ENCODE measurements at regions not wholly inside any gene's neighbourhood (a gene's known extent, or its start where the extent isn't known, plus 50 kb on each side); places are given as distances from the start of the nearest gene placed in this dataset.

GRCh38 chr7:65454469-65454868 is 80.8 kb downstream of the ZNF92 start:
- dilution Hi-C loops (cut with HindIII; ENCODE audit: low sequenced_read_pairs, unreplicated experiment) (no loop called here), intact Hi-C loops (cut with micrococcal nuclease) (no loop called here), in situ Hi-C loops (cut with MboI; ENCODE audit: low sequenced_read_pairs) (no loop called here)
- H2AFZ ChIP-seq (replicated peaks; ENCODE audit: low read length, poor library complexity) = no peak overlapping the region
- no peaks in the 10 kb centered on the region; the same call in 1 of the 2 replicates for H3K27me3 ChIP-seq (ENCODE audit: control insufficient read depth, insufficient read depth, low read length)
- no peak overlapping the region for H3K27ac ChIP-seq (ENCODE audit: insufficient read depth, low read length)
- H3K36me3 ChIP-seq (ENCODE audit: control insufficient read depth, insufficient read depth, low read length) = no peaks in the 10 kb centered on the region
- no peak for DNase-seq
- no peak overlapping the region for H3K9ac ChIP-seq (ENCODE audit: low read depth, low read length)
- BruUV-seq (replicated peaks) = no TSS peak
- TF ChIP-seq USF2 (IDR thresholded peaks at IDR 0.05; ENCODE audit: low read depth, low read length) (no peak), RAD21 (IDR thresholded peaks at IDR 0.05; ENCODE audit: low read length) (no peak), SMC3 (IDR thresholded peaks at IDR 0.05; ENCODE audit: low read depth, low read length) (no peak), NFE2L2 (IDR thresholded peaks at IDR 0.05; ENCODE audit: low read depth, low read length) (no peak), MAZ (IDR thresholded peaks at IDR 0.05; ENCODE audit: borderline replicate concordance, low read depth, low read length) (no peak), RFX5 (IDR thresholded peaks at IDR 0.05; ENCODE audit: low read depth, low read length) (no peak), CTCF (conservative IDR thresholded peaks at IDR 0.05; ENCODE audit: low read depth, low read length) (no peak), CEBPB (IDR thresholded peaks at IDR 0.05; ENCODE audit: low read depth, low read length) (no peak), FOS (IDR thresholded peaks at IDR 0.05; ENCODE audit: low read depth, low read length) (no peak), CHD1 (IDR thresholded peaks at IDR 0.05; ENCODE audit: low read depth, low read length) (no peak), MXI1 (IDR thresholded peaks at IDR 0.05; ENCODE audit: borderline replicate concordance, low read depth, low read length) (no peak), RCOR1 (IDR thresholded peaks at IDR 0.05; ENCODE audit: insufficient replicate concordance, low read length) (no peak), POLR2A (IDR thresholded peaks at IDR 0.05; ENCODE audit: low read depth, low read length) (no peak)
- H3K79me1 ChIP-seq (ENCODE audit: low read depth in 1 of 2, low read length in 2 of 2) = no peaks in the 10 kb centered on the region
- H2BK5ac ChIP-seq (ENCODE audit: low read depth, low read length, poor library complexity, severe bottlenecking) = no peak overlapping the region
- no peak overlapping the region for H2BK15ac ChIP-seq (ENCODE audit: low read depth, low read length)
- no peak overlapping the region for H4K91ac ChIP-seq (ENCODE audit: insufficient read depth, low read depth, low read length)
- H3K14ac ChIP-seq (replicated peaks; ENCODE audit: low read depth, low read length) = no peak overlapping the region
- H3K4me2 ChIP-seq (ENCODE audit: low read depth, low read length) = no peak overlapping the region
- no peaks in the 10 kb centered on the region for H3K9me3 ChIP-seq (ENCODE audit: control insufficient read depth, insufficient read depth, low read length)
- H3K4me1 ChIP-seq (ENCODE audit: control insufficient read depth, insufficient read depth, low read length) = no peaks in the 10 kb centered on the region
- no peak overlapping the region for H3K56ac ChIP-seq (ENCODE audit: extremely low read depth, insufficient read depth, low read length)
- H2BK120ac ChIP-seq (ENCODE audit: low read depth, low read length) = no peak overlapping the region
- H4K8ac ChIP-seq (ENCODE audit: low read depth in 2 of 2, low read length in 2 of 2) = no peak overlapping the region
- H3K4me3 ChIP-seq (ENCODE audit: insufficient read depth, low read depth, low read length) = no peak overlapping the region
- CTCF ChIA-PET = no interaction called here
- no peak overlapping the region for H2AK5ac ChIP-seq (ENCODE audit: low read depth, low read length)
- ATAC-seq (ENCODE audit: low read depth) = no peak
- H3K23ac ChIP-seq (ENCODE audit: low read depth, low read length) = no peak overlapping the region
- H2AK9ac ChIP-seq (replicated peaks; ENCODE audit: low read depth, low read length, poor library complexity) = no peak overlapping the region
- no peak overlapping the region for H4K5ac ChIP-seq (ENCODE audit: low read depth, low read length)
- POLR2A ChIA-PET (ENCODE audit: unreplicated experiment) = no interaction called here
- no peak overlapping the region for H3K4ac ChIP-seq (ENCODE audit: low read depth, low read length)
- H2BK20ac ChIP-seq (ENCODE audit: low read depth, low read length) = no peak overlapping the region
- no peaks in the 10 kb centered on the region for H4K20me1 ChIP-seq (ENCODE audit: insufficient read depth, low read length)
- no peak overlapping the region for H3K18ac ChIP-seq (ENCODE audit: low read depth, low read length)
- H3K9me1 ChIP-seq (ENCODE audit: insufficient read depth, low read length) = no peaks in the 10 kb centered on the region

Data from IMR-90 (cell line).